K562 (cell line): ENCODE measurements at regions not wholly inside any gene's neighbourhood (a gene's known extent, or its start where the extent isn't known, plus 50 kb on each side); places are given as distances from the start of the nearest gene placed in this dataset.

Experiments
- ATAC-seq: fragments of 200-7000 bp; cut with Tn5 transposase; 3 replicates; pipeline ENCODE4 v1.9.1; 2020; ENCODE audit warnings: moderate library complexity
- BruUV-seq: library from RNA; stranded (reverse); fragments of 400-500 nt; replicated peaks from 2 replicates; lab custom pipeline; 2021; lab: Mats Ljungman, UMichigan
- CTCF ChIA-PET: fragments of 300-600 bp; formaldehyde crosslinking; extraction: SDS; loops from one replicate; lab custom pipeline; 2021; ENCODE audit warnings: low intra/inter-chr PET ratio; lab: Yijun Ruan, JAX
- POLR2A ChIA-PET: fragments of 300-600, 350-650 bp; sonication (Branson Sonifier 250); formaldehyde crosslinking; extraction: SDS; loops from one replicate; lab custom pipeline; 2021; ENCODE audit warnings: antibody characterized with exemption, inconsistent platforms; lab: Yijun Ruan, JAX
- DNase-seq, 4 experiments: peaks; one replicate each; pipeline versions ENCODE4 v3.0.0 to v3.0.0-alpha.2; 2011 to 2018; ENCODE audit warnings: low spot score in 3 of 4, mixed read lengths in 3 of 4; ENCODE audit errors: extremely low read depth in 1 of 4
- FAIRE-seq: peaks from 2 replicates; lab custom pipeline; 2011; peaks lifted over from hg19 to GRCh38; lab: Jason Lieb, UNC
- H2AFZ ChIP-seq: 2 replicates; pipeline ENCODE4 v1.6.0; 2011; ENCODE audit warnings: low read depth, low read length, control low read depth, inconsistent platforms
- H3K27ac ChIP-seq: fragments of 200-600 bp; 3 replicates; pipeline ENCODE4 v1.8.0; 2011; ENCODE audit warnings: low read depth, mild to moderate bottlenecking, control low read depth, inconsistent platforms, low read length, moderate library complexity, mixed read lengths; ENCODE audit errors: extremely low read depth
- H3K27me3 ChIP-seq, 2 experiments: fragments of 300-600 bp in 1 of 2; 2 replicates in 1 of 2; 3 replicates in 1 of 2; pipeline versions ENCODE4 v1.6.0 to v1.8.0; 2011; ENCODE audit warnings: inconsistent platforms in 2 of 2, low read length in 2 of 2, mild to moderate bottlenecking in 1 of 2, mixed read lengths in 1 of 2, moderate library complexity in 1 of 2; ENCODE audit not compliant: control insufficient read depth in 2 of 2, insufficient read depth in 2 of 2
- H3K36me3 ChIP-seq: fragments of 300-600 bp; 3 replicates; pipeline ENCODE4 v1.8.0; 2011; ENCODE audit warnings: mild to moderate bottlenecking, low read length, inconsistent platforms; ENCODE audit not compliant: control insufficient read depth, insufficient read depth
- H3K4me1 ChIP-seq, 2 experiments: fragments of 200-600 bp in 1 of 2; replicated peaks in 1 of 2; 2 replicates in 1 of 2; 3 replicates in 1 of 2; pipeline versions ENCODE4 v1.5.1 to v1.8.0; 2011; ENCODE audit warnings: inconsistent platforms in 2 of 2, low read length in 2 of 2, mild to moderate bottlenecking in 1 of 2, mixed read lengths in 1 of 2, moderate library complexity in 1 of 2; ENCODE audit not compliant: control insufficient read depth in 2 of 2, insufficient read depth in 2 of 2
- H3K4me2 ChIP-seq: 2 replicates; pipeline ENCODE4 v1.6.1; 2011; ENCODE audit warnings: low read length, control low read depth, inconsistent platforms, mixed read lengths; ENCODE audit not compliant: insufficient read depth
- H3K4me3 ChIP-seq: fragments of 200-600 bp; sonication (generic), shearing (Covaris generic); 2 replicates; pipeline ENCODE4 v1.5.1; 2016; ENCODE audit warnings: control low read depth, inconsistent platforms
- H3K79me2 ChIP-seq: fragments of 200-600 bp; 3 replicates; pipeline ENCODE4 v1.8.0; 2011; ENCODE audit warnings: low read length, inconsistent platforms; ENCODE audit not compliant: control insufficient read depth, insufficient read depth
- H3K9ac ChIP-seq, 2 experiments: 2 replicates each; pipeline versions ENCODE4 v1.6.0 to v1.6.1; 2011; ENCODE audit warnings: low read depth in 2 of 2, low read length in 2 of 2, control low read depth in 1 of 2, inconsistent platforms in 1 of 2, mild to moderate bottlenecking in 1 of 2, mixed read lengths in 1 of 2; ENCODE audit not compliant: insufficient read depth in 1 of 2
- H3K9me1 ChIP-seq: one replicate; pipeline ENCODE4 v1.6.0; 2011; ENCODE audit warnings: inconsistent platforms, mild to moderate bottlenecking, low read length, moderate library complexity; ENCODE audit not compliant: control insufficient read depth, insufficient read depth
- H3K9me3 ChIP-seq: replicated peaks from 2 replicates; pipeline ENCODE4 v1.5.1; 2011; ENCODE audit warnings: low read depth, low read length, inconsistent platforms; ENCODE audit not compliant: control insufficient read depth, insufficient read depth
- H4K20me1 ChIP-seq: replicated peaks from 2 replicates; pipeline ENCODE4 v1.6.1; 2011; ENCODE audit warnings: low read length, inconsistent platforms, mixed read lengths; ENCODE audit not compliant: control insufficient read depth, insufficient read depth
- ATF6 ChIP-seq: sonication (generic); formaldehyde crosslinking; IDR thresholded peaks from 2 replicates; pipeline ENCODE4 v1.4.0; 2020; ENCODE audit warnings: mild to moderate bottlenecking, missing genetic modification reagents
- C11orf30 ChIP-seq: fragments of 450-650 bp; IDR thresholded peaks from 2 replicates; pipeline ENCODE4 v1.6.1; 2016; ENCODE audit warnings: low read depth, mild to moderate bottlenecking
- CCNT2 ChIP-seq: IDR thresholded peaks from 2 replicates; pipeline ENCODE4 v1.6.1; 2011; ENCODE audit warnings: borderline replicate concordance, low read depth, mild to moderate bottlenecking, moderate library complexity, mixed read lengths, low read length; ENCODE audit not compliant: insufficient read length; ENCODE audit errors: extremely low read depth
- E2F5 ChIP-seq: sonication (generic); formaldehyde crosslinking; IDR thresholded peaks from 2 replicates; pipeline ENCODE4 v1.8.0; 2022; ENCODE audit warnings: mild to moderate bottlenecking, missing genetic modification reagents
- ETS2 ChIP-seq: IDR thresholded peaks from 2 replicates; pipeline ENCODE4 v1.6.1; 2016; ENCODE audit warnings: borderline replicate concordance, missing genetic modification characterization, mild to moderate bottlenecking, moderate library complexity, missing compliant biosample characterization; ENCODE audit not compliant: poor library complexity, severe bottlenecking
- MED1 ChIP-seq: sonication (generic); formaldehyde crosslinking; IDR thresholded peaks from 2 replicates; pipeline ENCODE4 v1.8.1; 2023; ENCODE audit warnings: missing genetic modification reagents, borderline replicate concordance
- RNF219 ChIP-seq: fragments of 250-450 bp; sonication (Bioruptor Pico); IDR thresholded peaks from 2 replicates; pipeline ENCODE4 v1.5.0; 2022; ENCODE audit warnings: mild to moderate bottlenecking
- SNIP1 ChIP-seq: fragments of 450-650 bp; IDR thresholded peaks from 2 replicates; pipeline ENCODE4 v1.7.1; 2017; ENCODE audit warnings: low read depth, mild to moderate bottlenecking
- TCF7 ChIP-seq: sonication (generic); IDR thresholded peaks from 2 replicates; pipeline ENCODE4 v1.6.1; 2016; ENCODE audit warnings: antibody characterized with exemption, borderline replicate concordance
- TCF7L2 ChIP-seq: fragments of 150-350 bp; IDR thresholded peaks from 2 replicates; pipeline ENCODE4 v1.6.1; 2016; ENCODE audit warnings: low read depth, mild to moderate bottlenecking, low read length, moderate library complexity
- TFAM ChIP-seq: fragments of 250-450 bp; sonication (Bioruptor Pico); conservative IDR thresholded peaks from 2 replicates; pipeline ENCODE4 v1.5.0; 2021; ENCODE audit warnings: mild to moderate bottlenecking, moderate library complexity
- TFE3 ChIP-seq: fragments of 450-650 bp; formaldehyde crosslinking; IDR thresholded peaks from 2 replicates; pipeline ENCODE4 v1.4.0; 2020; ENCODE audit warnings: mild to moderate bottlenecking, mixed read lengths
- ZNF584 ChIP-seq: fragments of 200-800 bp; sonication (Bioruptor generic); IDR thresholded peaks from 2 replicates; pipeline ENCODE4 v1.6.1; 2016; ENCODE audit warnings: low read depth, mild to moderate bottlenecking, missing genetic modification characterization, missing compliant biosample characterization
- in situ Hi-C: fragments of 300-500 bp; cut with MboI; formaldehyde crosslinking; loops from 4 replicates; pipeline ENCODE4 v1.15.0; 2018; ENCODE audit warnings: inconsistent platforms, mixed read lengths
- intact Hi-C: fragments of 100-400 bp; cut with micrococcal nuclease; formaldehyde crosslinking; loops from 2 replicates; pipeline ENCODE4 v1.14.2; 2022

GRCh38 chr1:197848350-197848749, 54.1 kb upstream of the C1orf53 start:
- H4K20me1 ChIP-seq = no peaks in the 10 kb centered on the region
- no peaks in the 10 kb centered on the region for H3K27me3 ChIP-seq
- no peaks in the 10 kb centered on the region for H3K9me1 ChIP-seq
- ChIA-PET CTCF (no interaction called here), POLR2A (interaction anchor here (0.9 kb wide), 1 partner anchor 9 kb away, joined by 3 read pairs; no protein-coding TSS in a partner anchor)
- FAIRE-seq (no peak), ATAC-seq (no peak), DNase-seq (no peak)
- no peak overlapping the region for H2AFZ ChIP-seq
- TF ChIP-seq C11orf30 = no peak
- TF ChIP-seq ZNF584 (CRISPR knock-in tag) = no peak
- no peak for TF ChIP-seq TFAM (CRISPR knock-in tag)
- TF ChIP-seq MED1 = no peak
- no peak for TF ChIP-seq TCF7
- no peak for TF ChIP-seq RNF219 (CRISPR knock-in tag)
- TF ChIP-seq E2F5 (CRISPR knock-in tag) = no peak
- no peak for TF ChIP-seq TFE3 (CRISPR knock-in tag)
- no peak for TF ChIP-seq TCF7L2
- TF ChIP-seq SNIP1 = no peak
- no peak for TF ChIP-seq ETS2
- no peak for TF ChIP-seq CCNT2
- TF ChIP-seq ATF6 = no peak
- no peaks in the 10 kb centered on the region for H3K9me3 ChIP-seq
- H3K9ac ChIP-seq = no peak overlapping the region
- no peak overlapping the region for H3K27ac ChIP-seq
- peaks cover 0 to 7% of the 10 kb centered on the region in 2 experiments; a peak in 3 of 5 replicates for H3K4me1 ChIP-seq
- intact Hi-C loops (no loop called here), in situ Hi-C loops (no loop called here)
- H3K79me2 ChIP-seq = no peaks in the 10 kb centered on the region
- no peak overlapping the region for H3K4me2 ChIP-seq
- H3K36me3 ChIP-seq = no peaks in the 10 kb centered on the region
- BruUV-seq = no TSS peak
- no peak overlapping the region for H3K4me3 ChIP-seq
